ENCODE measurements at regions not wholly inside any gene's neighbourhood (a gene's known extent, or its start where the extent isn't known, plus 50 kb on each side); places are given as distances from the start of the nearest gene placed in this dataset.

GRCh38 chr15:96889734-96890480, 559.4 kb downstream of the NR2F2 start:
- TF ChIP-seq CTCF (IDR thresholded peaks at IDR 0.05 in 4 of 5, conservative IDR thresholded peaks at IDR 0.05 in 1 of 5) (no peak), POLR2A (IDR thresholded peaks at IDR 0.05) (no peak)

Data from gastrocnemius medialis (tissue), 4 donors.